ENCODE measurements at regions not wholly inside any gene's neighbourhood (a gene's known extent, or its start where the extent isn't known, plus 50 kb on each side); places are given as distances from the start of the nearest gene placed in this dataset.

- TF ChIP-seq CTCF (IDR thresholded peaks at IDR 0.05) (no peak), EZH2 (IDR thresholded peaks at IDR 0.05; ENCODE audit: borderline replicate concordance, insufficient read depth, low read depth, low read length, poor library complexity, severe bottlenecking) (no peak)
Observed at GRCh38 chr3:127405010-127405598, 117.3 kb upstream of the PRR20G start.
